ENCODE measurements at regions not wholly inside any gene's neighbourhood (a gene's known extent, or its start where the extent isn't known, plus 50 kb on each side); places are given as distances from the start of the nearest gene placed in this dataset.

DNA sequence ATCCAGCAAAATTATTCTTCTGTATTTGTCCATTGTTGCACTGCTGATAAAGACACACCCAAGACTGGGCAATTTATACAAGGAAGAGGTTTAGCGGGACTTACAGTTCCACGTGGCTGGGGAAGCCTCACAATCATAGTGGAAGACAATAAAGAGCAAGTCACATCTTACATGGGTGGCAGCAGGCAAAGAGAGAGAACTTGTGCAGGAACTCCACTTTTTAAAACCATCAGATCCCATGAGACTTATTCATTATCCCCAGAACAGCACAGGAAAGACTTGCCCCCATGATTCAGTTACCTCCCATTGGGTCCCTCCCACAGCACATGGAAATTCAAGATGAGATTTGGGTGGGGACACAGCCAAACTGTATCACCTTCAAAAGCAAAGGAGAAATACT, 286.5 kb upstream of the ECI2 start:
- intact Hi-C loops (cut with micrococcal nuclease; ENCODE audit: unreplicated experiment): no loop called here
- no TSS peak for BruUV-seq (replicated peaks)

DNA sequence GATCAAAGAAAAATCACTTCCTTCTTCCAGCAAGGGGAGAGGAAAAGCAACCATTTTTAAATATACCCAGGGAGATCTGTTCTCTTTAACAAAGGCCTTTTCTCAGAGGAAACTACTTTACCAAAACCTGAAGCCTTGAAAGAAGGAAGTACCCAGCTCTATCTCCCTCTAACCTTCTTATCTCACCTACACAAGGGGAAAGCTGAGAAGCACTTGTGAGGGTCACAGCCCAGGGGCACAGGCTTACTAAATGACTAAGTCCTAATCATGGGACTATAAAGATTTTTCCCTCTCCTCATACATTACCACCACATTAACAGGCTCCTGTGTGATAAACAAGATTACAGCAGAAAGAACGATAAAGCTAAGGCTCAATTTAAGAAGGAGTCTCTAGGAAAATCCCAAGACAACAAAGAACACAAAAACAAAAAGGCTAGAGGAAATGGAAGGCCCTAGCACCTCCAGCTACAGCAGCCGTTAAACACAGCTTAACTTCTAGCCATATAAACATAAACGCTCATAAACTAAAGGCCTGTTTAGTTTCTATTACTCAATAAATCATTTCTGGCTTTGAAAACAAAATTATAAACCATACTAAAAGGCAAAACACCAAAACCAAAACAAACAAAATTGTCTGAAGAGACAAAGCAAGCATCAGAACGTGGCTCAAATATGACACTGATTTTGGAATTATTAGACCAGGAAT, 284.9 kb upstream of the ECI2 start:
- ATAC-seq: no peak
- CTCF ChIA-PET: no interaction called here

More for the DNA sequence above, 286.5 kb upstream of the ECI2 start:
- Histone ChIP-seq H3K9me3 (ENCODE audit: control insufficient read depth, insufficient read depth, low read depth, low read length) (0 out of 2 replicates have a peak, but pooled peaks cover 8% of the 10 kb centered on the region), H3K36me3 (ENCODE audit: control insufficient read depth, insufficient read depth, low read length) (no peaks in the 10 kb centered on the region), H3K27ac (ENCODE audit: low read length) (no peak overlapping the region), H3K27me3 (ENCODE audit: control insufficient read depth, insufficient read depth, low read length) (no peaks in the 10 kb centered on the region), H3K4me1 (ENCODE audit: control insufficient read depth, insufficient read depth, low read length) (no peaks in the 10 kb centered on the region), H3K4me3 (ENCODE audit: low read depth in 2 of 2, low read length in 2 of 2) (no peak overlapping the region)
- ChIA-PET POLR2A (no interaction called here), CTCF (no interaction called here)
- in situ Hi-C loops (cut with HindIII; ENCODE audit: low pct_unique_long_range_greater_than_20kb, low sequenced_read_pairs): no loop called here
- TF ChIP-seq, protein P1, sequence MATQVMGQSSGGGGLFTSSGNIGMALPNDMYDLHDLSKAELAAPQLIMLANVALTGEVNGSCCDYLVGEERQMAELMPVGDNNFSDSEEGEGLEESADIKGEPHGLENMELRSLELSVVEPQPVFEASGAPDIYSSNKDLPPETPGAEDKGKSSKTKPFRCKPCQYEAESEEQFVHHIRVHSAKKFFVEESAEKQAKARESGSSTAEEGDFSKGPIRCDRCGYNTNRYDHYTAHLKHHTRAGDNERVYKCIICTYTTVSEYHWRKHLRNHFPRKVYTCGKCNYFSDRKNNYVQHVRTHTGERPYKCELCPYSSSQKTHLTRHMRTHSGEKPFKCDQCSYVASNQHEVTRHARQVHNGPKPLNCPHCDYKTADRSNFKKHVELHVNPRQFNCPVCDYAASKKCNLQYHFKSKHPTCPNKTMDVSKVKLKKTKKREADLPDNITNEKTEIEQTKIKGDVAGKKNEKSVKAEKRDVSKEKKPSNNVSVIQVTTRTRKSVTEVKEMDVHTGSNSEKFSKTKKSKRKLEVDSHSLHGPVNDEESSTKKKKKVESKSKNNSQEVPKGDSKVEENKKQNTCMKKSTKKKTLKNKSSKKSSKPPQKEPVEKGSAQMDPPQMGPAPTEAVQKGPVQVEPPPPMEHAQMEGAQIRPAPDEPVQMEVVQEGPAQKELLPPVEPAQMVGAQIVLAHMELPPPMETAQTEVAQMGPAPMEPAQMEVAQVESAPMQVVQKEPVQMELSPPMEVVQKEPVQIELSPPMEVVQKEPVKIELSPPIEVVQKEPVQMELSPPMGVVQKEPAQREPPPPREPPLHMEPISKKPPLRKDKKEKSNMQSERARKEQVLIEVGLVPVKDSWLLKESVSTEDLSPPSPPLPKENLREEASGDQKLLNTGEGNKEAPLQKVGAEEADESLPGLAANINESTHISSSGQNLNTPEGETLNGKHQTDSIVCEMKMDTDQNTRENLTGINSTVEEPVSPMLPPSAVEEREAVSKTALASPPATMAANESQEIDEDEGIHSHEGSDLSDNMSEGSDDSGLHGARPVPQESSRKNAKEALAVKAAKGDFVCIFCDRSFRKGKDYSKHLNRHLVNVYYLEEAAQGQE (IDR thresholded peaks at IDR 0.05; ENCODE audit: insufficient read depth in 1 of 2, low read depth in 2 of 2, low read length in 1 of 2): no peak
- TF ChIP-seq POLR2AphosphoS5 (IDR thresholded peaks at IDR 0.05; ENCODE audit: low read depth, low read length) (no peak), CTCF (IDR thresholded peaks at IDR 0.05) (no peak), TCF7L2 (IDR thresholded peaks at IDR 0.05; ENCODE audit: low read depth, low read length) (no peak), SIN3A (IDR thresholded peaks at IDR 0.05; ENCODE audit: borderline replicate concordance, insufficient read depth, low read depth, low read length) (no peak)
- DNase-seq (ENCODE audit: low read depth, low spot score) (no peak), ATAC-seq (no peak)

More for the DNA sequence above, 284.9 kb upstream of the ECI2 start:
- POLR2A ChIA-PET: interaction anchor here (0.7 kb wide), 1 partner anchor 13 kb away, joined by 4 read pairs; no protein-coding TSS in a partner anchor
- TF ChIP-seq POLR2AphosphoS5 (IDR thresholded peaks at IDR 0.05; ENCODE audit: low read depth, low read length) (no peak), CTCF (IDR thresholded peaks at IDR 0.05) (no peak), SIN3A (IDR thresholded peaks at IDR 0.05; ENCODE audit: borderline replicate concordance, insufficient read depth, low read depth, low read length) (no peak)
- no peak for DNase-seq (ENCODE audit: low read depth, low spot score)
- Histone ChIP-seq H3K27ac (ENCODE audit: low read length) (no peak overlapping the region), H3K27me3 (ENCODE audit: control insufficient read depth, insufficient read depth, low read length) (no peaks in the 10 kb centered on the region), H3K9me3 (ENCODE audit: control insufficient read depth, insufficient read depth, low read depth, low read length) (0 out of 2 replicates have a peak, but pooled peaks cover 8% of the 10 kb centered on the region), H3K4me1 (ENCODE audit: control insufficient read depth, insufficient read depth, low read length) (no peaks in the 10 kb centered on the region), H3K36me3 (ENCODE audit: control insufficient read depth, insufficient read depth, low read length) (no peaks in the 10 kb centered on the region), H3K4me3 (ENCODE audit: low read depth in 2 of 2, low read length in 2 of 2) (no peak overlapping the region)
- intact Hi-C loops (cut with micrococcal nuclease; ENCODE audit: unreplicated experiment) (no loop called here), in situ Hi-C loops (cut with HindIII; ENCODE audit: low pct_unique_long_range_greater_than_20kb, low sequenced_read_pairs) (no loop called here)
- no TSS peak for BruUV-seq (replicated peaks)

Measured in Panc1 (cell line).